Colon (tissue), 2 donors: ENCODE measurements at regions not wholly inside any gene's neighbourhood (a gene's known extent, or its start where the extent isn't known, plus 50 kb on each side); places are given as distances from the start of the nearest gene placed in this dataset.
"Not testable (repeated sequence)": the region's sequence is repeated elsewhere in the genome, so short reads cannot be mapped to it uniquely, and the experiment has no call there.

Experiments used
- FAIRE-seq: peaks from 2 replicates; lab custom pipeline; 2012; peaks lifted over from hg19 to GRCh38; lab: Jason Lieb, UNC
- donor health status: control.
- donor health status: control.

DNA sequence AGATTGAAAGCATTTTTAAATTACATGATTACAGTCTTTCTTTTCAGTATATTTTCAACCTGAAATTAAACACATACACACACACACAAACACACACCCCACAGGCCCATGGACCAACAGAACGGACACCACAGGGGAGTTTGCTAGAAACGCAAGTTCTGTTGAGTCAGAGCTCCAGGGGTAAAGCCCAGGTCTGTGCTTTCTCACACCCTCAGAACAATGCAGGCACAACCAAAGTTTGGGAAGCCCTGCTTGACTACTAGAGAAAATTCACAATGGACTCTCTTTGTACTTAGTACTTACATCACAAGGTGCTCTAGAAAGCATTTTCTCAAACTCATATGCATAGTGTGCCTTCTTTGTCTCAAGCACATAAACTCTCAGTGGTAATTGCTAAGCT is 704.0 kb upstream of the IGFBP3 start:
- FAIRE-seq: no peak

DNA sequence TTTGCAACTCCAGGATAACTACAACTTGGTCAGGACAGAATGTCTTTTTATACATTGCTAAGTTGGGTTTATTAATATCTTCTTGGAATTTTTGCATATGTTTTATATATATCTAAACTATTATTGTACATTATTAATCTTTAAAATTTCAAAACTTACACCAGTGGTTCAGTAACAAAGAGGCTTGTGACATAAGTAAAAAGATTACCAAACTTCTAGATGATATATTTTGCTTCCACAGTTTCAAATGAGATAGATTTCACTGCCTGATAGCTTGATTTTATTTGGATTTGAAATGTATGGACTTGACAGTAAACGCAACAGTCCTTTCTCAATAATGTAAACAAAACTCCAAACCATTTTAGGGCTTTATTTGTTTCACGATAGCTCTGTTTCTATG is 701.2 kb upstream of the IGFBP3 start:
- no peak for FAIRE-seq

- no peak for FAIRE-seq
These were observed 698.7 kb upstream of the IGFBP3 start for GRCh38 chr7:46619723-46620310.

DNA sequence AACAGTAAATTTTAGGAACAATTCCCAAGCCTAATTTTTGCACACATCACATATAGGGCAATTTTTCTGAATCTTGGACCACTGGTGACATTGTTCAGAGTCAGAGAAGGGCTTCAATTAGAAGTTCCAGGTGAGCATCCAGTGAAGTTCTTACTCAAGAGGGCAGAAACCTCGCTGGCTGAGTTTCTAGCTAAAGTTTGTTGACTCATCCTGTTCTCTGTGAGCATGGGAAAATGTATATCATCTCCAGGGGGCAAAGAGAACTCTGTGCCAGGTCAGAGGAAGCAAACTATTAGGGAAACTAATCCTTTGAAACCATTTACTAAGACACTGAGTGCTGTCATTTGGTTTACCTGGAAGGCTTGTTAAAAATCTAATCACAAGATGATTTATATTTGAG is 695.6 kb upstream of the IGFBP3 start:
- no peak for FAIRE-seq

DNA sequence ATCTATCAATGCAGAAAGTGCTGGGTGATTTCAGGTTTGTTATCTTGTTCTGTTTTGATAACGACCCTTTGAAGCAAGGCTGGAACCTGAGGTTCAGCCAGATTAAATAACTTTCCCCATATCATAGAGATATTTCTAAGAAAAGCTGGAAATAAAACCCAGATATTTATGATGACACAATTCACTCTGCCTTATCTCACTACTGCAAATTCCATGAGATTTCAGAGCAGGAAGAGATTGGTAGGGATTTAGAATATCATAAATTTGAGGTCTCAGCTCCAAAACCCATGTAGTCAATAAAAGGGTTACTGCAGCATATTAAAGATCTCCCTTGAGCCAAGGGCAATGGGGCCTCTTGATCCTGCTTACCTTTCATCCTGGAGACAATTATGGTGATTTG is 692.5 kb upstream of the IGFBP3 start:
- no peak for FAIRE-seq

DNA sequence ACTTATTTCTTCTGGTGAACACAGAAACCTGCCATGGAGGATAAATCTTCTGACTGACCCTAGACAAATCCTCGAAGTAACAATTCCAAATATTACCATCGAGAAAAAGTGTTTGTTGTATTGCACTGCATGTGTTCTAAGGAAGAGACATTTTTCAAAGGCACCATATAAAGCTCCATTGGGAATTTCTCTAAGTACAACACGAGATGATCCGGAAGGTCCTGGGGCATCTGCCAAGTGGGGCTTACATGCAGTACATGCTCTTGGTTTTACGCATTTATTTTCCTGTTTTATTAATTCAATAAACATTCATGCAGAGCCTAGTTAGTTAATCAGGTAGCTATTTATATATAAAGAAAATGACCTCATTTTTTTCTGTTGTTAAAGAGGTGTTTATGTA is 692.0 kb upstream of the IGFBP3 start:
- no peak for FAIRE-seq

GRCh38 chr7:46611508-46611907 is 690.4 kb upstream of the IGFBP3 start:
- no peak for FAIRE-seq

GRCh38 chr7:46610746-46611145 is 689.7 kb upstream of the IGFBP3 start:
- FAIRE-seq: no peak

- no peak for FAIRE-seq
These were observed 686.1 kb upstream of the IGFBP3 start for GRCh38 chr7:46607176-46607575.

DNA sequence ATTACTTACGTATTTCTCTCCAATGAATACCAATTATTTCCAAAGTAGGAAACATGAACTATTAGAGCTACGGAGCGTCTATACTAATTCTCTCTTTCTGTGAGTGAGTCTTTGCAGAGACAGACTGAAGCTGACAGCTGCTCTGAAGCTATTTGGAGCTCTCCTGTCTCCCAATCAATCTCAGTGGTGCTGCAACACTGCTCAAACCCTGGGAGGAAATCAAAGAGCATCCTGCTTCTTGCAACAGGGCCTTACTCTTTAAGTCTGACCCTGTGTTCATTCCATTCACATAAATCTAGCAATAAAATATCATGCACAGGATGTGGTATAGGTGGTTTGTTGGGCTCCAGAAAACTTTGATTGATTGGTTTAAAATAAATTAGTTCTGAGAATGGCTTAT is 685.7 kb upstream of the IGFBP3 start:
- no peak for FAIRE-seq

- no peak for FAIRE-seq
These were observed 683.2 kb upstream of the IGFBP3 start for GRCh38 chr7:46604241-46604661.

DNA sequence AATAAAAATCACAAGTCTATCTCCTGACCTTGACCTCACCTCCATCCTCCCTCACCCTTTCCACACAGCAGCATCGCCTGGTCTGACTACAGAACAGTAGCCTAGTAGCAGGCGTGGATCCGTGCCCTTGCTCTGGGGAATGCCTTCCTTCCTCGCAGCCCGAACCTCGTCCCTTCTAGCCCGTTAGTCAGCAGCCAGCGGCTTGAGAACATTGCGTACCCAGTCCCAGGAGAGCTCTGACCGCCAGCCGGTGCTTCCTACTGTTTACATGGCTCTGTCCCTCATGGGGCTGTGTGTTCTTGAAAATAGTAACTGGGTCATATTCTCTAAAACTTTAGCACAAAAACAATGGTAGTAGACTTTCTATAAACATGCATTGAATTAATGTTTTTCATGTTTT is 682.7 kb upstream of the IGFBP3 start:
- no peak for FAIRE-seq

- FAIRE-seq: no peak
These were observed 682.3 kb upstream of the IGFBP3 start for GRCh38 chr7:46603296-46603752.

DNA sequence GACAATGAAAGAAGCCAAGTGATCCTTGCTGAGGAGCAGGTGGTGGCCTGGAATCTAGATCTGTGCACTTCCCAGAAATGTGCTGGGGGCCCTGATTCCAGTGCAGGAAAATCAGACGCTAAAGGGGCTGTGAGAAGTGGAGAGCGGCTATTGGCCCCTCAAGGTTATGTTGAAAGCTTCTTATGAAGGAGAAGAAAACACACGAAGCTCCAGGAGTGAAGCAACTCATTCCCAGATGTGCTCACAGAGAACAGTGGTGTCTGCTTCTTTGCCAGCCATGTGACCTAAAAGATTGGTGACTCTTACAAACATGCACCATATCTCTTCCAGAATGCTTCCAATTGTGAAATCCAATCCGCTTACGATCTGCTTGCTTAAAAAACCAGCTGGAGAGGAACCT is 679.3 kb upstream of the IGFBP3 start:
- no peak for FAIRE-seq

GRCh38 chr7:46594831-46595230 is 673.8 kb upstream of the IGFBP3 start:
- not testable (repeated sequence) for FAIRE-seq

DNA sequence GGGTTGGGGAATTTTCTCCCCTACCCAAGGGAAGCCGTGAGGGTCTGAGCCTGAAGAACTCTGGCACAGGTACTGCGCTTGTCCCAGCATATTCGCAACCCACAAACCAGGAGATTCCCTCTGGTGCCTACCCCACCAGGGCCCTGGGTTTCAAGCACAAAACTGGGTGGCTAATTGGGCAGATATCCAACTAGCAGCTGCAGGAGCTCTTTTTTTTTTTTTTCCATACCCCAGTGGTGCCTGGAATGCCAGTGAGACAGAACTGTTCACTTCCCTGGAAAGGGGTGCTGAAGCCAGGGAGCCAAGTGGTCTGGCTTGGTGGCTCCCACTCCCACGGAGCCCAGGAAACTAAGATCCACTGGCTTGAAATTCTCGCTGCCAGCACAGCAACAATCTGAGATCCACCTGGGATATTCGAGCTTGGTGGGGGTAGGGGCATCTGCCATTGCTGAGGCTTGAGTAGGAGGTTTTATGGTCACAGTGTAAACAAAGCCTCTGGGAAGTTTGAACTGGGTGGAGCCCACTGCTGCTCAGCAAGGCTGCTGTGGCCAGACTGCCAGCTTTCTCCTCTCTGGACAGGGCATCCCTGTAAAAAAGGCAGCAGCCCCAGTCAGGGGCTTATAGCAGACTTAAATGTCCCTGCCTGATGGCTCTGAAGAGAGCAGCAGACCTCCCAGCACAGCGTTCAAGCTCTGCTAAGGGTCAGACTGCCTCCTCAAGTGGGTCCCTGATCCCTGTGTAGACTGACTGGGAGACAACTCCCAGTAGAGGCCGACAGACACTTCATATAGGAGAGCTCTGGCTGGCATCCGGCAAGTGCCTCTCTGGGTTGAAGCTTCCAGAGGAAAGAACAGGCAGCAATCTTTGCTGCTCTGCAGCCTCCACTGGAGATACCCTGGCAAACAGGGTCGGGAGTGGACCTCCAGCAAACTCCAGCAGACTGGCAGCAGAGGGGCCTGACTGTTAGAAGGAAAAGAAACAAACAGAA is 670.1 kb upstream of the IGFBP3 start:
- FAIRE-seq: not testable (repeated sequence)

GRCh38 chr7:46589286-46589685 is 668.2 kb upstream of the IGFBP3 start:
- no peak for FAIRE-seq

DNA sequence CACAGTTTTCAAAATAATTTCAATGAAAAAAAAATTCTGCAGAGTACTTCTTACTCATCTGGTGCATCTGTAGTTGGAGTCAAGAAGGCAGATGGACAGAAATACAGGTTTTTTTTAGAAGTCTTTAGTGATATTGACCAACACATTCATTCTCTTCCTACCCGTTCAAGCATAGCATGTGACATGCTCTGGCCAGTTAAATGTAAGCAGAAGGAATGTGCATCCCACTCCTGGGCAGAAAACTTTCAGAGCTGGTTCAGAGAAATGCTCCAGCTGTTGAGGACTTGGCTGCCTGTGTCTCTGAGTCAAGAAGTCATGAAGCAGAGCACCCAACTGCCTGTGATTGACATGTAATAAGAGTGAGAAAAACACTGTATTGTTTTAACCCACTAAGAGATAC is 665.3 kb upstream of the IGFBP3 start:
- FAIRE-seq: no peak

GRCh38 chr7:46583656-46584055 is 662.6 kb upstream of the IGFBP3 start:
- no peak for FAIRE-seq

DNA sequence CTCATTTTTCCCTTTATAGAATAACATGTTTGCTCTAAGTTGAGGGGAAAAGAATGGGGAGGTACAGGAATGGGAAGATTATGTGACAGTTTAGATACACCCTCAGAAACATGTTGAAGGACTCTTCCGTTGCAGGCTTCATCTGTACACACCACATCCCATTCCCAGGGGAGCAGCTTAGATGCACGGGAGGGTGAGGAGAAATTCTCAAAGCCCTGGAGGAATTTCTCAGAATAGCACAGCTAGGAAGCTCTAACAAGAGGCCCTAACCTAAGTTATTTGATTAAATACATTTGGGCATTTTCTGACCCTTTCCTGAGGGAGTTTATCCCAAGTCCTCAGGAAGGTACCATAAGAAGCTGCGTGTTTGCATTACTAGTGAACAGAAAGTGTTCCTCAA is 660.2 kb upstream of the IGFBP3 start:
- FAIRE-seq: no peak

DNA sequence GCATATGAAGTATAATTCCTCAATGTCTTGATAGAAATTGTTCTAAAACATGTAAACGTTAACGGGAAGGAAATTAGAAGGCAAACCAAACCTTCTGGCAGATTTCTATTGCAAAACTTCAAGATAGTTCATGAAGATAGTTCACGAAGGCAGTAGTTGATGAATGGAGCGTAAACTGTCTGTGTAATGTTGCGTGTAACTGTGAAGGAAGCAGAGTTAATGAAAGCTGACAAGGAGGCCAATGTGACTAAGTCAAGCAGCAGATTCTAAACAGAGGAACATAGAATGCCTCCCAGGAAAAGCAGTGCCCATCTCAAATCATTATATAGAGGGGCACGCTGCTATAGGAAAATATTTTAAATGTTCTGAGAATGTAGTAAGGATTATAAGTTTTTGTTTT is 659.7 kb upstream of the IGFBP3 start:
- no peak for FAIRE-seq

- FAIRE-seq: no peak
These were observed 656.3 kb upstream of the IGFBP3 start for GRCh38 chr7:46577394-46577793.

GRCh38 chr7:46576950-46577349 is 655.9 kb upstream of the IGFBP3 start:
- FAIRE-seq: no peak

DNA sequence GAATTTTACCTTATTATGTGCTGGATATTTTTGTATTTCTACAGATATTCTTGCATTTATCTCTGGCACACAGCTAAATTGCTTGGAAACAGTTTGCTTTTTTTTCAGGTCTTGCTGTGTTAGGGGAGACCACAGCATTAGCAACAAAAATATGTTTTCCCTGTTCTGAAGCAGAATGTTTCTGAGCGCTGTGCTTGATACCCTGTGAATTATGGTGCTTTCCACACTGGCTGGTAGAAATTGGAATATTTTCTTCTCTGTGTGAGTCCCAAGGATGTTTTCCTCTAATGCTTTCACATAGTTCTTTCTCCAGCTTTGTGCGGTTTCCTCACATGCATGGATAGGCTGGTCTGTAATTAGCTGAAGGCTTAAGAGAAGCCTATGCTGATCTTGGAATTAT is 651.6 kb upstream of the IGFBP3 start:
- FAIRE-seq: no peak
